ENCODE measurements at regions not wholly inside any gene's neighbourhood (a gene's known extent, or its start where the extent isn't known, plus 50 kb on each side); places are given as distances from the start of the nearest gene placed in this dataset.

DNA sequence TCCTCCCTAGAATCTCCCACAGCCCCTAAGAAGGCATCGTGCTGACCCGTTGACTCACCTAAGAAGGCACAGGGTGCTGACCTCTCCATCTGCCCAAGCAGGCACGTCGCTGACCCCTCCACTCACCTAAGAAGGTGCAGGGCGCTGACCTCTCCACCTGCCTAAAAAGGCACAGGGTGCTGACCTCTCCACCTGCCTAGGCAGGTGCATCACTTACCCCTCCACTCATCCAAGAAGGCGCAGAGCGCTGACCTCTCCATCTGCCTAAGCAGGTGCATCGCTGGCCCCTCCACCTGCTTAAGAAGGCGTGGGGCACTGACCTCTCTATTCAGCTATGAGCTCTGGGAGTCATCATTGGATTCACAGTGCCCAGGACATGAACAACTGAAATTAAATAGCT, 54.4 kb upstream of the FCN1 start:
- Histone ChIP-seq H3K27me3 (ENCODE audit: insufficient read depth, low read length) (no peaks in the 10 kb centered on the region), H2BK120ac (ENCODE audit: low read depth, low read length, poor library complexity, severe bottlenecking) (no peak overlapping the region), H4K8ac (replicated peaks; ENCODE audit: insufficient read length, low read depth, low read length) (no peak overlapping the region), H2BK20ac (ENCODE audit: low read depth, low read length, poor library complexity, severe bottlenecking) (no peak overlapping the region), H2BK15ac (ENCODE audit: low read depth, low read length) (no peak overlapping the region), H3K18ac (ENCODE audit: insufficient read length, low read depth, low read length) (no peak overlapping the region), H3K23me2 (ENCODE audit: insufficient read length, low read depth, low read length, poor library complexity, severe bottlenecking) (no peaks in the 10 kb centered on the region), H3K56ac (ENCODE audit: insufficient read length, low read depth, low read length) (no peak overlapping the region), H3T11ph (ENCODE audit: low read length) (no peak overlapping the region), H3K14ac (ENCODE audit: insufficient read depth, low read length) (no peak overlapping the region), H3K4me2 (ENCODE audit: insufficient read depth, insufficient read length, low read length) (no peak overlapping the region), H3K4ac (ENCODE audit: low read depth, low read length) (no peak overlapping the region), H2BK5ac (ENCODE audit: insufficient read length, low read length) (no peak overlapping the region), H3K23ac (ENCODE audit: insufficient read length, low read depth, low read length) (no peak overlapping the region), H3K79me2 (ENCODE audit: insufficient read depth, low read length) (no peaks in the 10 kb centered on the region), H3K9me3 (ENCODE audit: control insufficient read depth, low read depth, low read length) (no peaks in the 10 kb centered on the region), H4K5ac (ENCODE audit: insufficient read length, low read depth, low read length) (no peak overlapping the region), H2AFZ (ENCODE audit: low read length) (no peak overlapping the region), H3K9ac (ENCODE audit: extremely low read depth, insufficient read length, low read length) (no peak overlapping the region), H4K20me1 (ENCODE audit: control insufficient read depth, insufficient read depth, insufficient read length) (no peaks in the 10 kb centered on the region), H3K27ac (ENCODE audit: insufficient read length, low read depth, low read length) (no peak overlapping the region), H3K79me1 (ENCODE audit: insufficient read depth, low read depth, low read length, poor library complexity, severe bottlenecking) (no peaks in the 10 kb centered on the region), H4K91ac (ENCODE audit: insufficient read length, low read depth, low read length) (no peak overlapping the region), H3K4me1 (ENCODE audit: insufficient read depth, low read length) (peaks cover 4% of the 10 kb centered on the region; the same call in 1 of the 2 replicates), H2BK12ac (ENCODE audit: insufficient read length, low read depth, low read length) (no peak overlapping the region), H2AK5ac (ENCODE audit: insufficient read length, low read length) (no peak overlapping the region)
- Mint-ChIP-seq H3K27ac (peak overlapping the region in 1 of 3 experiments; percentile 14; a peak in 2 of 7 replicates), H3K36me3 (ENCODE audit: insufficient read depth in 1 of 3, low read depth in 3 of 3) (no peaks in the 10 kb centered on the region), H3K27me3 (ENCODE audit: low read depth) (peaks cover 21% of the 10 kb centered on the region), H3K4me3 (no peak overlapping the region; a peak in 1 of 5 replicates), H3K9me3 (no peaks in the 10 kb centered on the region; a peak in 1 of 5 replicates), H3K4me1 (peaks cover 60 to 73% of the 10 kb centered on the region in 2 experiments)
- TF ChIP-seq, protein P1, sequence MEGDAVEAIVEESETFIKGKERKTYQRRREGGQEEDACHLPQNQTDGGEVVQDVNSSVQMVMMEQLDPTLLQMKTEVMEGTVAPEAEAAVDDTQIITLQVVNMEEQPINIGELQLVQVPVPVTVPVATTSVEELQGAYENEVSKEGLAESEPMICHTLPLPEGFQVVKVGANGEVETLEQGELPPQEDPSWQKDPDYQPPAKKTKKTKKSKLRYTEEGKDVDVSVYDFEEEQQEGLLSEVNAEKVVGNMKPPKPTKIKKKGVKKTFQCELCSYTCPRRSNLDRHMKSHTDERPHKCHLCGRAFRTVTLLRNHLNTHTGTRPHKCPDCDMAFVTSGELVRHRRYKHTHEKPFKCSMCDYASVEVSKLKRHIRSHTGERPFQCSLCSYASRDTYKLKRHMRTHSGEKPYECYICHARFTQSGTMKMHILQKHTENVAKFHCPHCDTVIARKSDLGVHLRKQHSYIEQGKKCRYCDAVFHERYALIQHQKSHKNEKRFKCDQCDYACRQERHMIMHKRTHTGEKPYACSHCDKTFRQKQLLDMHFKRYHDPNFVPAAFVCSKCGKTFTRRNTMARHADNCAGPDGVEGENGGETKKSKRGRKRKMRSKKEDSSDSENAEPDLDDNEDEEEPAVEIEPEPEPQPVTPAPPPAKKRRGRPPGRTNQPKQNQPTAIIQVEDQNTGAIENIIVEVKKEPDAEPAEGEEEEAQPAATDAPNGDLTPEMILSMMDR (conservative IDR thresholded peaks at IDR 0.05), result no peak
- DNase-seq, result no peak
- no CpG with 5 or more reads among the region's 9 CpGs for WGBS (ENCODE audit: extremely low coverage, insufficient read length, low lambda C conversion rate)

All from H9 (cell line).